ENCODE measurements at regions not wholly inside any gene's neighbourhood (a gene's known extent, or its start where the extent isn't known, plus 50 kb on each side); places are given as distances from the start of the nearest gene placed in this dataset.

- H3K9me3 ChIP-seq (ENCODE audit: control insufficient read depth, insufficient read depth, low read depth, low read length): no peaks in the 10 kb centered on the region
These were observed 1138.8 kb upstream of the TMEFF2 start for GRCh38 chr2:193333539-193333938.

More at GRCh38 chr2:193333539-193333938, 1138.8 kb upstream of the TMEFF2 start:
- ChIA-PET POLR2A (no interaction called here), CTCF (no interaction called here)
- TF ChIP-seq SCRT2 (tag by site-specific recombination; IDR thresholded peaks at IDR 0.05): no peak
- TF ChIP-seq ZNF16 (tag by site-specific recombination; IDR thresholded peaks at IDR 0.05; ENCODE audit: low read depth): no peak
- no peak for TF ChIP-seq ZNF768 (tag by site-specific recombination; IDR thresholded peaks at IDR 0.05)
- no peak for TF ChIP-seq MZF1 (tag by site-specific recombination; IDR thresholded peaks at IDR 0.05; ENCODE audit: borderline replicate concordance)
- TF ChIP-seq ZNF398 (tag by site-specific recombination; IDR thresholded peaks at IDR 0.05): no peak
- no peak for TF ChIP-seq ZNF341 (tag by site-specific recombination; IDR thresholded peaks at IDR 0.05; ENCODE audit: low read depth)
- TF ChIP-seq PRDM10 (tag by site-specific recombination; IDR thresholded peaks at IDR 0.05): no peak
- no peak for TF ChIP-seq ZNF2 (tag by site-specific recombination; IDR thresholded peaks at IDR 0.05)
- no peak for TF ChIP-seq ZNF530 (tag by site-specific recombination; IDR thresholded peaks at IDR 0.05; ENCODE audit: low read depth)
- no peak for TF ChIP-seq ZBTB10 (tag by site-specific recombination; IDR thresholded peaks at IDR 0.05)
- TF ChIP-seq GLIS1 (tag by site-specific recombination; IDR thresholded peaks at IDR 0.05): no peak
- TF ChIP-seq GLI2 (tag by site-specific recombination; IDR thresholded peaks at IDR 0.05; ENCODE audit: borderline replicate concordance, low read depth): no peak
- no peak for TF ChIP-seq YY1 (tag by site-specific recombination; IDR thresholded peaks at IDR 0.05)
- TF ChIP-seq ZNF707 (tag by site-specific recombination; IDR thresholded peaks at IDR 0.05): no peak
- TF ChIP-seq HOXA7 (CRISPR knock-in tag; IDR thresholded peaks at IDR 0.05; ENCODE audit: borderline replicate concordance): no peak
- TF ChIP-seq ZNF529 (tag by site-specific recombination; IDR thresholded peaks at IDR 0.05; ENCODE audit: insufficient replicate concordance): no peak
- no peak for TF ChIP-seq ELK4 (IDR thresholded peaks at IDR 0.05; ENCODE audit: borderline replicate concordance, low read depth, low read length)
- TF ChIP-seq ZNF146 (tag by site-specific recombination; IDR thresholded peaks at IDR 0.05): no peak
- TF ChIP-seq ZSCAN23 (tag by site-specific recombination; IDR thresholded peaks at IDR 0.05): no peak
- no peak for TF ChIP-seq ZNF114 (tag by site-specific recombination; IDR thresholded peaks at IDR 0.05)
- Histone ChIP-seq H3K36me3 (ENCODE audit: control insufficient read depth in 2 of 2, insufficient read depth in 1 of 2, low read length in 2 of 2) (no peaks in the 10 kb centered on the region), H3K27ac (ENCODE audit: extremely low read depth, low read depth, low read length) (no peak overlapping the region), H3K4me1 (ENCODE audit: control insufficient read depth, insufficient read depth, low read length) (no peaks in the 10 kb centered on the region), H3K4me3 (ENCODE audit: low read depth, low read length) (no peak overlapping the region)
